Loucy (cell line): ENCODE measurements at regions not wholly inside any gene's neighbourhood (a gene's known extent, or its start where the extent isn't known, plus 50 kb on each side); places are given as distances from the start of the nearest gene placed in this dataset.

ENCODE experiments used
- H2AFZ ChIP-seq: fragments of 200-600 bp; sonication (generic); 2 replicates; pipeline ENCODE4 v1.6.0; 2016; ENCODE audit warnings: antibody characterized with exemption, mild to moderate bottlenecking, low read length, moderate library complexity
- H3F3A ChIP-seq: fragments of 200-600 bp; 2 replicates; pipeline ENCODE4 v1.6.0; 2016; ENCODE audit warnings: antibody characterized with exemption, low read depth, mild to moderate bottlenecking
- H3K27me3 ChIP-seq: fragments of 200-600 bp; sonication (generic); 2 replicates; pipeline ENCODE4 v1.6.1; 2014; ENCODE audit warnings: low read length, mild to moderate bottlenecking; ENCODE audit not compliant: insufficient read depth, poor library complexity, severe bottlenecking
- H3K36me3 ChIP-seq: fragments of 200-600 bp; sonication (generic); 2 replicates; pipeline ENCODE4 v1.6.1; 2016; ENCODE audit warnings: low read length; ENCODE audit not compliant: insufficient read depth
- H3K4me1 ChIP-seq: fragments of 200-600 bp; sonication (generic); 2 replicates; pipeline ENCODE4 v1.5.1; 2014; ENCODE audit warnings: low read length, mild to moderate bottlenecking; ENCODE audit not compliant: insufficient read depth, poor library complexity, severe bottlenecking
- H3K4me2 ChIP-seq: fragments of 200-600 bp; sonication (generic); 2 replicates; pipeline ENCODE4 v1.6.0; 2014; ENCODE audit warnings: antibody characterized with exemption, low read length, low read depth, mild to moderate bottlenecking; ENCODE audit not compliant: poor library complexity, severe bottlenecking
- H3K4me3 ChIP-seq: fragments of 200-600 bp; sonication (generic); 2 replicates; pipeline ENCODE4 v1.5.1; 2014; ENCODE audit warnings: low read length, mild to moderate bottlenecking, mixed read lengths; ENCODE audit not compliant: poor library complexity, severe bottlenecking
- H3K79me2 ChIP-seq: fragments of 200-600 bp; sonication (generic); 2 replicates; pipeline ENCODE4 v1.6.1; 2014; ENCODE audit warnings: low read length; ENCODE audit not compliant: insufficient read depth
- H3K9ac ChIP-seq: fragments of 200-600 bp; sonication (generic); 2 replicates; pipeline ENCODE4 v1.6.0; 2014; ENCODE audit warnings: mild to moderate bottlenecking, low read depth, low read length, moderate library complexity; ENCODE audit not compliant: poor library complexity, severe bottlenecking
- H3K9me2 ChIP-seq: fragments of 200-600 bp; sonication (generic); replicated peaks from 2 replicates; pipeline ENCODE4 v1.6.1; 2016; ENCODE audit warnings: low read depth, low read length, mixed read lengths
- H3K9me3 ChIP-seq: fragments of 200-600 bp; sonication (generic); 2 replicates; pipeline ENCODE4 v1.6.1; 2014; ENCODE audit warnings: mild to moderate bottlenecking, antibody characterized with exemption, low read length, low read depth; ENCODE audit not compliant: insufficient read depth
- H4K20me1 ChIP-seq: fragments of 200-600 bp; sonication (generic); 2 replicates; pipeline ENCODE4 v1.6.0; 2014; ENCODE audit warnings: antibody characterized with exemption, low read length, mild to moderate bottlenecking; ENCODE audit not compliant: insufficient read depth, poor library complexity, severe bottlenecking
- CTCF ChIP-seq: fragments of 200-600 bp; sonication (generic); conservative IDR thresholded peaks from 2 replicates; pipeline ENCODE4 v1.5.1; 2014; ENCODE audit warnings: mild to moderate bottlenecking, antibody characterized with exemption, low read length
- EZH2phosphoT487 ChIP-seq: fragments of 200-600 bp; IDR thresholded peaks from 2 replicates; pipeline ENCODE4 v1.6.1; 2018; ENCODE audit warnings: antibody characterized with exemption, mild to moderate bottlenecking, moderate library complexity, borderline replicate concordance

GRCh38 chr3:181330257-181330656 lies 340.7 kb upstream of the DNAJC19 start:
- no peaks in the 10 kb centered on the region for H3K27me3 ChIP-seq

GRCh38 chr3:181329024-181329423 lies 339.5 kb upstream of the DNAJC19 start:
- Histone ChIP-seq H3K4me3 (no peak overlapping the region), H2AFZ (no peak overlapping the region), H3K9me3 (no peaks in the 10 kb centered on the region), H3K4me1 (no peaks in the 10 kb centered on the region), H3K9me2 (no peaks in the 10 kb centered on the region), H3K79me2 (no peaks in the 10 kb centered on the region), H3K36me3 (no peaks in the 10 kb centered on the region), H3F3A (no peaks in the 10 kb centered on the region), H3K9ac (no peak overlapping the region), H3K27me3 (no peaks in the 10 kb centered on the region), H3K4me2 (no peak overlapping the region), H4K20me1 (no peaks in the 10 kb centered on the region)
- TF ChIP-seq CTCF, result no peak
- no peak for TF ChIP-seq EZH2phosphoT487

More at GRCh38 chr3:181330257-181330656, 340.7 kb upstream of the DNAJC19 start:
- H3K9ac ChIP-seq, result no peak overlapping the region
- H3K9me2 ChIP-seq, result no peaks in the 10 kb centered on the region
- H3K79me2 ChIP-seq, result no peaks in the 10 kb centered on the region
- no peaks in the 10 kb centered on the region for H3K4me1 ChIP-seq
- H3K36me3 ChIP-seq, result no peaks in the 10 kb centered on the region
- H2AFZ ChIP-seq, result no peak overlapping the region
- no peaks in the 10 kb centered on the region for H3F3A ChIP-seq
- no peaks in the 10 kb centered on the region for H4K20me1 ChIP-seq
- no peak for TF ChIP-seq CTCF
- no peak for TF ChIP-seq EZH2phosphoT487
- no peak overlapping the region for H3K4me3 ChIP-seq
- H3K4me2 ChIP-seq, result no peak overlapping the region
- no peaks in the 10 kb centered on the region for H3K9me3 ChIP-seq

GRCh38 chr3:181328346-181328745 lies 338.8 kb upstream of the DNAJC19 start:
- Histone ChIP-seq H3K4me1 (no peaks in the 10 kb centered on the region), H3K9ac (no peak overlapping the region), H4K20me1 (no peaks in the 10 kb centered on the region), H3K36me3 (no peaks in the 10 kb centered on the region), H3K4me2 (no peak overlapping the region), H3K79me2 (no peaks in the 10 kb centered on the region), H3K9me3 (no peaks in the 10 kb centered on the region), H3K27me3 (no peaks in the 10 kb centered on the region), H2AFZ (no peak overlapping the region), H3K4me3 (no peak overlapping the region), H3K9me2 (no peaks in the 10 kb centered on the region), H3F3A (no peaks in the 10 kb centered on the region)
- TF ChIP-seq EZH2phosphoT487, result no peak
- TF ChIP-seq CTCF, result no peak
